CD4-positive, alpha-beta T cell (primary cell): ENCODE measurements at regions not wholly inside any gene's neighbourhood (a gene's known extent, or its start where the extent isn't known, plus 50 kb on each side); places are given as distances from the start of the nearest gene placed in this dataset.

ENCODE experiments used
- ATAC-seq: fragments of 200-7000 bp; cut with Tn5 transposase; one replicate; pipeline ENCODE4 v1.10.0; 2022; ENCODE audit warnings: mild to moderate bottlenecking; ENCODE audit not compliant: poor library complexity
- CTCF ChIA-PET: fragments of 350-600 bp; sonication (Branson Sonifier 250); formaldehyde crosslinking; loops from one replicate; lab custom pipeline; 2021; ENCODE audit warnings: antibody characterized with exemption, inconsistent platforms; lab: Charles Lee
- POLR2A ChIA-PET: fragments of 350-600 bp; sonication (Branson Sonifier 250); formaldehyde crosslinking; loops from one replicate; lab custom pipeline; 2021; ENCODE audit warnings: antibody characterized with exemption, inconsistent platforms; lab: Charles Lee
- DNase-seq, 14 experiments: peaks; one replicate each; pipeline ENCODE4 v3.0.0-alpha.2; 2013 to 2020; ENCODE audit warnings: mixed read lengths in 2 of 14
- H3K27ac ChIP-seq, 2 donors: one replicate each; pipeline versions ENCODE4 v1.5.1 to v1.7.0; 2013; ENCODE audit warnings: low read length in 2 of 2, low read depth in 1 of 2, mild to moderate bottlenecking in 1 of 2
- H3K27me3 ChIP-seq, 2 experiments: 1 replicate in 1 of 2; 2 replicates in 1 of 2; pipeline versions ENCODE4 v1.6.1 to v1.7.0; 2013; ENCODE audit warnings: low read length in 2 of 2, control low read depth in 1 of 2, mild to moderate bottlenecking in 1 of 2, moderate library complexity in 1 of 2; ENCODE audit not compliant: insufficient read depth in 2 of 2, control insufficient read depth in 1 of 2
- H3K36me3 ChIP-seq: one replicate; pipeline ENCODE4 v1.6.1; 2013; ENCODE audit warnings: low read length, control low read depth; ENCODE audit not compliant: insufficient read depth
- H3K4me1 ChIP-seq: one replicate; pipeline ENCODE4 v1.6.1; 2013; ENCODE audit warnings: low read length, control low read depth; ENCODE audit not compliant: insufficient read depth
- H3K4me3 ChIP-seq: one replicate; pipeline ENCODE4 v1.5.1; 2013; ENCODE audit warnings: mild to moderate bottlenecking, low read length, moderate library complexity
- H3K9me3 ChIP-seq, 2 experiments: 1 replicate in 1 of 2; 2 replicates in 1 of 2; pipeline versions ENCODE4 v1.6.1 to v1.7.0; 2013; ENCODE audit warnings: low read length in 2 of 2, mild to moderate bottlenecking in 2 of 2, control low read depth in 1 of 2, moderate library complexity in 1 of 2; ENCODE audit not compliant: control insufficient read depth in 1 of 2, insufficient read depth in 1 of 2
- H3K27ac Mint-ChIP-seq: one replicate; pipeline ENCODE4 v1.8.0; 2020; ENCODE audit warnings: mixed read lengths
- H3K27me3 Mint-ChIP-seq: one replicate; pipeline ENCODE4 v1.8.0; 2021; ENCODE audit warnings: mixed read lengths
- H3K36me3 Mint-ChIP-seq: one replicate; pipeline ENCODE4 v1.8.0; 2021; ENCODE audit warnings: low read depth, mixed read lengths
- H3K4me1 Mint-ChIP-seq: one replicate; pipeline ENCODE4 v1.8.0; 2021; ENCODE audit warnings: low read depth, mixed read lengths
- H3K4me3 Mint-ChIP-seq: one replicate; pipeline ENCODE4 v1.8.0; 2020; ENCODE audit warnings: mild to moderate bottlenecking, mixed read lengths
- H3K9me3 Mint-ChIP-seq: one replicate; pipeline ENCODE4 v1.8.0; 2020; ENCODE audit warnings: mixed read lengths
- CTCF ChIP-seq: fragments of 200-600 bp; IDR thresholded peaks from one replicate; pipeline ENCODE4 v1.8.0; 2022; ENCODE audit warnings: antibody characterized with exemption, mild to moderate bottlenecking
- intact Hi-C, 2 experiments: fragments of 100-400 bp; cut with DNase I in 1 of 2; cut with micrococcal nuclease in 1 of 2; formaldehyde crosslinking; loops; one replicate each; pipeline versions ENCODE4 v1.15.1 to v1.9.0; 2023 to 2025; cut with DNase I, micrococcal nuclease

- no peaks in the 10 kb centered on the region for H3K36me3 ChIP-seq
- intact Hi-C loops: no loop called here
- H3K27me3 ChIP-seq: no peaks in the 10 kb centered on the region
- H3K4me3 Mint-ChIP-seq: no peak overlapping the region
- H3K9me3 Mint-ChIP-seq: no peaks in the 10 kb centered on the region
- CTCF ChIA-PET: no interaction called here
- POLR2A ChIA-PET: no interaction called here
- H3K36me3 Mint-ChIP-seq: no peaks in the 10 kb centered on the region
- no peak for TF ChIP-seq CTCF
- DNase-seq: no peak
- no peak overlapping the region for H3K27ac ChIP-seq
- no peaks in the 10 kb centered on the region for H3K4me1 ChIP-seq
- no peak overlapping the region for H3K4me3 ChIP-seq
- H3K27me3 Mint-ChIP-seq: no peaks in the 10 kb centered on the region
- H3K9me3 ChIP-seq: no peaks in the 10 kb centered on the region
- no peaks in the 10 kb centered on the region for H3K4me1 Mint-ChIP-seq
- no peak for ATAC-seq
- no peak overlapping the region for H3K27ac Mint-ChIP-seq
Observed at GRCh38 chrX:42515939-42516338, 262.0 kb downstream of the PPP1R2C start.

- Mint-ChIP-seq H3K9me3 (no peaks in the 10 kb centered on the region), H3K36me3 (no peaks in the 10 kb centered on the region), H3K4me1 (no peaks in the 10 kb centered on the region), H3K27ac (no peak overlapping the region), H3K4me3 (no peak overlapping the region), H3K27me3 (no peaks in the 10 kb centered on the region)
- ChIA-PET POLR2A (no interaction called here), CTCF (no interaction called here)
- Histone ChIP-seq H3K36me3 (no peaks in the 10 kb centered on the region), H3K4me3 (no peak overlapping the region), H3K27me3 (no peaks in the 10 kb centered on the region), H3K9me3 (no peaks in the 10 kb centered on the region), H3K4me1 (no peaks in the 10 kb centered on the region), H3K27ac (no peak overlapping the region)
- DNase-seq (no peak), ATAC-seq (no peak)
- no peak for TF ChIP-seq CTCF
- intact Hi-C loops: no loop called here
Observed at GRCh38 chrX:42505016-42505415, 272.9 kb downstream of the PPP1R2C start.

GRCh38 chrX:42499620-42500019, 278.3 kb downstream of the PPP1R2C start:
- H3K4me3 Mint-ChIP-seq: no peak overlapping the region
- Histone ChIP-seq H3K27me3 (no peaks in the 10 kb centered on the region), H3K27ac (no peak overlapping the region), H3K4me1 (peaks cover 1% of the 10 kb centered on the region), H3K9me3 (no peaks in the 10 kb centered on the region), H3K4me3 (no peak overlapping the region), H3K36me3 (no peaks in the 10 kb centered on the region)
- H3K9me3 Mint-ChIP-seq: no peaks in the 10 kb centered on the region
- no peaks in the 10 kb centered on the region for H3K36me3 Mint-ChIP-seq
- intact Hi-C loops: no loop called here
- no peak overlapping the region for H3K27ac Mint-ChIP-seq
- CTCF ChIA-PET: no interaction called here
- TF ChIP-seq CTCF: no peak
- no peak for ATAC-seq
- H3K4me1 Mint-ChIP-seq: no peaks in the 10 kb centered on the region
- POLR2A ChIA-PET: no interaction called here
- no peaks in the 10 kb centered on the region for H3K27me3 Mint-ChIP-seq
- DNase-seq: no peak
